Lung (tissue), 11 donors: ENCODE measurements at regions not wholly inside any gene's neighbourhood (a gene's known extent, or its start where the extent isn't known, plus 50 kb on each side); places are given as distances from the start of the nearest gene placed in this dataset.

ENCODE experiments used
- ATAC-seq: fragments of 200-7000 bp; cut with Tn5 transposase; one replicate; pipeline ENCODE4 v1.9.1; 2020; ENCODE audit warnings: moderate number of reproducible peaks; ENCODE audit not compliant: insufficient read depth, low FRiP score
- DNase-seq, 3 donors: peaks; one replicate each; pipeline ENCODE4 v3.0.0-alpha.2; 2013 to 2017
- H3K27ac ChIP-seq, 2 donors: one replicate each; pipeline ENCODE4 v1.5.1; 2013; ENCODE audit warnings: mild to moderate bottlenecking in 2 of 2, moderate library complexity in 2 of 2, control low read depth in 1 of 2, inconsistent platforms in 1 of 2, low read depth in 1 of 2, low read length in 1 of 2
- H3K27me3 ChIP-seq, 3 donors: one replicate each; pipeline ENCODE4 v1.5.1; 2013; ENCODE audit warnings: low read length in 2 of 3; ENCODE audit not compliant: control insufficient read depth in 3 of 3, insufficient read depth in 3 of 3
- H3K36me3 ChIP-seq, 4 donors: one replicate each; pipeline ENCODE4 v1.5.1; 2013; ENCODE audit warnings: low read length in 4 of 4, mild to moderate bottlenecking in 1 of 4, moderate library complexity in 1 of 4; ENCODE audit not compliant: control insufficient read depth in 4 of 4, insufficient read depth in 4 of 4
- H3K4me1 ChIP-seq, 5 donors: one replicate each; pipeline ENCODE4 v1.5.1; 2013; ENCODE audit warnings: low read length in 5 of 5, mild to moderate bottlenecking in 2 of 5, moderate library complexity in 1 of 5; ENCODE audit not compliant: control insufficient read depth in 5 of 5, insufficient read depth in 5 of 5
- H3K4me3 ChIP-seq: one replicate; pipeline ENCODE4 v1.5.1; 2013; ENCODE audit warnings: mild to moderate bottlenecking, control low read depth, moderate library complexity
- H3K9ac ChIP-seq, 2 donors: one replicate each; pipeline ENCODE4 v1.5.1; 2013; ENCODE audit warnings: low read length in 2 of 2, control low read depth in 1 of 2; ENCODE audit not compliant: insufficient read depth in 1 of 2
- H3K9me3 ChIP-seq, 4 donors: one replicate each; pipeline ENCODE4 v1.5.1; 2013; ENCODE audit warnings: low read length in 3 of 4, mild to moderate bottlenecking in 1 of 4, moderate library complexity in 1 of 4; ENCODE audit not compliant: control insufficient read depth in 4 of 4, insufficient read depth in 3 of 4
- WGBS, 2 donors: extraction: QIAGEN DNeasy Blood & Tissue Kit; methylation state at CpG; one replicate each; pipeline ENCODE4 v1.1.7; 2013; 5-methylcytosine and 5-hydroxymethylcytosine counted together
- TF ChIP-seq, protein P1 (sequence below): IDR thresholded peaks from 2 replicates; pipeline ENCODE4 v1.5.1; 2012; ENCODE audit warnings: mild to moderate bottlenecking; ENCODE audit errors: control extremely low read depth, extremely low read depth
- donor health status: control.
- donor health status: control.
- donor health status: Bipolar disorder and iron deficiency.
- donor health status: healthy.
- donor health status: DM: yes; HTN: yes; CAD: no.

DNA sequence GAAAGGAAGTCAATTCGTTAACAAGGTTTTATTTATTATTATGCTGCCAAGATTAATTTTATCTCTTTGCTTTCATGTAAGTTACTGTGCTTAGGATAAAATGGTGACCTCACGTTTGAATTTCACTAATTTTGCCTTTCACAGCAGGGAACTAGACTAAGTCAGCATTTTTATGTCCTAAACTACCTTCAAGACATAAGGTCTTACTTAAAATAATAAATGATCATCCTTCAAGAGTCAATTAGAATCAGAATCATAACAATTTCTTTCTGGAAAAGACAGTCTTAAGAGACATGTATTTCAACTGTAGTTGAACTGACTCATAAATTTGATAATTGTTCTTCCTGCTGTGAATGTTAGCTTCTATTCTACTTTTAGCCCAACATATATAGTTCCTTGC lies 893.8 kb downstream of the KCNJ2 start:
- Histone ChIP-seq H3K27me3 (no peaks in the 10 kb centered on the region), H3K36me3 (no peaks in the 10 kb centered on the region), H3K4me3 (no peak overlapping the region), H3K27ac (no peak overlapping the region), H3K4me1 (peaks cover 0 to 4% (median 0%) of the 10 kb centered on the region in 5 donors), H3K9ac (no peak overlapping the region), H3K9me3 (no peaks in the 10 kb centered on the region)
- TF ChIP-seq, protein P1, sequence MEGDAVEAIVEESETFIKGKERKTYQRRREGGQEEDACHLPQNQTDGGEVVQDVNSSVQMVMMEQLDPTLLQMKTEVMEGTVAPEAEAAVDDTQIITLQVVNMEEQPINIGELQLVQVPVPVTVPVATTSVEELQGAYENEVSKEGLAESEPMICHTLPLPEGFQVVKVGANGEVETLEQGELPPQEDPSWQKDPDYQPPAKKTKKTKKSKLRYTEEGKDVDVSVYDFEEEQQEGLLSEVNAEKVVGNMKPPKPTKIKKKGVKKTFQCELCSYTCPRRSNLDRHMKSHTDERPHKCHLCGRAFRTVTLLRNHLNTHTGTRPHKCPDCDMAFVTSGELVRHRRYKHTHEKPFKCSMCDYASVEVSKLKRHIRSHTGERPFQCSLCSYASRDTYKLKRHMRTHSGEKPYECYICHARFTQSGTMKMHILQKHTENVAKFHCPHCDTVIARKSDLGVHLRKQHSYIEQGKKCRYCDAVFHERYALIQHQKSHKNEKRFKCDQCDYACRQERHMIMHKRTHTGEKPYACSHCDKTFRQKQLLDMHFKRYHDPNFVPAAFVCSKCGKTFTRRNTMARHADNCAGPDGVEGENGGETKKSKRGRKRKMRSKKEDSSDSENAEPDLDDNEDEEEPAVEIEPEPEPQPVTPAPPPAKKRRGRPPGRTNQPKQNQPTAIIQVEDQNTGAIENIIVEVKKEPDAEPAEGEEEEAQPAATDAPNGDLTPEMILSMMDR, result no peak
- DNase-seq, result no peak
- 63 to 74% methylated on average over 2 of the region's 2 CpGs for WGBS, 2 donors
- no peak for ATAC-seq

DNA sequence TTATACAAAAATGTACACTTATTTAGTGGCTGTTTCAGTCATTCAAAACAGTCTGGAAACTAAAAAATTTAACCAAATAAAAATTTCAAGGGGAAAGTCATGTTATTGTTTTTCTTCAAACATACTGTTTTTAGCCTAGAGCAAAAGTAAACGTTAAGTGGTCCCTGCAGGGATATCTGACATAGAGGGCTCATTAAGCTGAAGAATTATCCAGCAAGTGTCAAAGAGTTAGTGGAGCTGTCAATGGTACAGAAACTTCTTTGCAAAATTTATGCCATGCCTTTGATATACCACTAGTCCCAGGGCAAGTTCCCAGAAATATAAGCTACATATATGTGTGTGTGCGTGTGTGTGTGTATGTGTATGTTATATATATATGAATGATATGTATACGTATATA lies 894.2 kb downstream of the KCNJ2 start:
- DNase-seq, result no peak
- Histone ChIP-seq H3K4me3 (no peak overlapping the region), H3K9me3 (no peaks in the 10 kb centered on the region), H3K4me1 (peaks cover 0 to 4% (median 0%) of the 10 kb centered on the region in 5 donors), H3K9ac (no peak overlapping the region), H3K27ac (no peak overlapping the region), H3K36me3 (no peaks in the 10 kb centered on the region), H3K27me3 (no peaks in the 10 kb centered on the region)
- 85 to 92% methylated on average over 3 of the region's 3 CpGs for WGBS, 2 donors
- TF ChIP-seq, protein P1, result no peak
- no peak for ATAC-seq

DNA sequence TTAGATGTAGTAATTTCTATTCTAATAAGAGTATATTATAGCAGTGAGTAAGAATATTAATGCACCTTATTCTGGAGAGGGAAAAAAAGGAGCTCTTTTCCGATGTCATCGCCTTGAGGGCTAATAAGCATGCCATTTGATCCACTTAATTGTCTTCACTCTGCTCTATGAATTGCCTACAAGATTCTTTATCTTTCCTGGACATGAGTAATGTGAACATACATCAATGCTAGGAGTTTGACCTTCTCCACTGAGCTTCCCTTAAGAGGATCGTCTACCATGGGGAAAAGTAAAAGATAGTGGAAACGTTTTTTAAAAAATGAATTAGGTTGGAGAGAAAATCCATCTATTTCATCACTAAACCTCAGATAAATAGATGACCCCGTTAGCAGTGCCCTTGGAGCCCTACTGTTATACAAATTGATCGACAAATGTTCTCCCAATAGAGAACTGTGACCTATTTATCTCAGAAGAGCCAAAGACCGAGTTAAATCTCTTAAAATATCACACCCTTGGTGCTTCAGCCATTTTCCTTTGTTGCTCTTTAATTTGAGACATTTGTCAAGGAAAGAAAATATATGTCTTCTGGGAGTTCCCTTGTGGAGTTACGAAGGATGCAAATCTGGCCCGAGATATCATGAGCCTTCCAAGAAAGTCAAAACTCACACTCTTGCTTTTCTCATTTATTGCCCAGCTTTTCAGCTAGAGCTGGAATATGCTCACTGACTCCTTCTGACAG lies 898.5 kb downstream of the KCNJ2 start:
- Histone ChIP-seq H3K4me1 (peaks cover 0 to 3% (median 0%) of the 10 kb centered on the region in 5 donors), H3K27ac (no peak overlapping the region), H3K36me3 (no peaks in the 10 kb centered on the region), H3K4me3 (no peak overlapping the region), H3K27me3 (no peaks in the 10 kb centered on the region), H3K9me3 (no peaks in the 10 kb centered on the region), H3K9ac (no peak overlapping the region)
- WGBS, 2 donors, result 72 to 81% methylated on average over 9 of the region's 9 CpGs
- TF ChIP-seq, protein P1, result no peak
- ATAC-seq (no peak), DNase-seq (no peak)

DNA sequence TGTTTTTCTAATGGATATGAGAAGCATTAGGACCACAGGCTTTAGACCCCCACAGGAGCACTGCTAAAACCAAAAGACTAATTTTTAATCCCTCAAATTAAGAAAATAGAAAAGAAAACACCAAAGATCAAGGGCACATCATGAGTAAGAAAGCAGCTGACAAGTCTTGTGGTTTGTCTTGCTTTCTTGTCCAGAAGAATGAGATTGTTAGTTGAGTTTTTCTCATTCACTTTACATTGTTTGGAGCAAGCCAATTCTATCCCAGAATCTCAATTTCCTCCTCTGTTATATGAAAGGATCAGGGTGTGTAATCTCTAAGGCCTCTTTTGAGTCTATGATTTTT lies 899.0 kb downstream of the KCNJ2 start:
- Histone ChIP-seq H3K4me1 (no peaks in the 10 kb centered on the region), H3K27me3 (no peaks in the 10 kb centered on the region), H3K4me3 (no peak overlapping the region), H3K9me3 (no peaks in the 10 kb centered on the region), H3K9ac (no peak overlapping the region), H3K27ac (no peak overlapping the region), H3K36me3 (no peaks in the 10 kb centered on the region)
- DNase-seq, result no peak
- TF ChIP-seq, protein P1, result no peak
- ATAC-seq, result no peak
